Stimulated activated CD4-positive, alpha-beta T cell treated with anti-CD3 and anti-CD28 coated beads, Interleukin-2, amount 100 ng/mL, for 48 hours (primary cell): ENCODE measurements at regions not wholly inside any gene's neighbourhood (a gene's known extent, or its start where the extent isn't known, plus 50 kb on each side); places are given as distances from the start of the nearest gene placed in this dataset.
A peak's percentile ranks its signal among the peaks of the same experiment; 100 is the strongest.
"Not testable (repeated sequence)": the region's sequence is repeated elsewhere in the genome, so short reads cannot be mapped to it uniquely, and the experiment has no call there.

ENCODE experiments used
- DNase-seq, 2 donors: peaks; one replicate each; pipeline ENCODE4 v3.0.0-alpha.2; 2020

- DNase-seq: no peak
Observed at GRCh38 chr17:56694825-56695224, 101.3 kb downstream of the NOG start.

GRCh38 chr17:56697190-56697589 is 103.7 kb downstream of the NOG start:
- DNase-seq: no peak

- DNase-seq: no peak
Observed at GRCh38 chr17:56699186-56699894, 105.8 kb downstream of the NOG start.

GRCh38 chr17:56700919-56701420 is 107.5 kb downstream of the NOG start:
- DNase-seq: no peak

- no peak for DNase-seq
Observed at GRCh38 chr17:56707312-56708219, 114.1 kb downstream of the NOG start.

GRCh38 chr17:56708220-56708558 is 114.7 kb downstream of the NOG start:
- DNase-seq: no peak

- no peak for DNase-seq
Observed at GRCh38 chr17:56708670-56709410, 115.3 kb downstream of the NOG start.

GRCh38 chr17:56710986-56711385 is 117.5 kb downstream of the NOG start:
- DNase-seq: no peak

- peak; percentile 76 to 79 for DNase-seq
Observed at GRCh38 chr17:56715613-56716357, 117.9 kb downstream of the C17orf67 start.

GRCh38 chr17:56717471-56717870 is 116.2 kb downstream of the C17orf67 start:
- no peak for DNase-seq

- no peak for DNase-seq
Observed at GRCh38 chr17:56718515-56718914, 115.2 kb downstream of the C17orf67 start.

- DNase-seq: no peak
Observed at GRCh38 chr17:56723421-56723820, 110.3 kb downstream of the C17orf67 start.

GRCh38 chr17:56724664-56725063 is 109.1 kb downstream of the C17orf67 start:
- no peak for DNase-seq

- DNase-seq: no peak
Observed at GRCh38 chr17:56725144-56725543, 108.6 kb downstream of the C17orf67 start.

- no peak for DNase-seq
Observed at GRCh38 chr17:56727876-56728617, 105.7 kb downstream of the C17orf67 start.

- not testable (repeated sequence) for DNase-seq
Observed at GRCh38 chr17:56731096-56731495, 102.6 kb downstream of the C17orf67 start.

- DNase-seq: no peak
Observed at GRCh38 chr17:56733833-56734232, 99.9 kb downstream of the C17orf67 start.

GRCh38 chr17:56735842-56736241 is 97.9 kb downstream of the C17orf67 start:
- DNase-seq: no peak

GRCh38 chr17:56737421-56738161 is 96.1 kb downstream of the C17orf67 start:
- no peak for DNase-seq

- no peak for DNase-seq
Observed at GRCh38 chr17:56739376-56739775, 94.3 kb downstream of the C17orf67 start.

- no peak for DNase-seq
Observed at GRCh38 chr17:56739776-56740175, 93.9 kb downstream of the C17orf67 start.
